SU-DHL-6 (cell line): ENCODE measurements at regions not wholly inside any gene's neighbourhood (a gene's known extent, or its start where the extent isn't known, plus 50 kb on each side); places are given as distances from the start of the nearest gene placed in this dataset.
"Not testable (repeated sequence)": the region's sequence is repeated elsewhere in the genome, so short reads cannot be mapped to it uniquely, and the experiment has no call there.

Experiments used
- H2AFZ ChIP-seq: fragments of 200-600 bp; sonication (generic); 2 replicates; pipeline ENCODE4 v1.6.1; 2014; ENCODE audit warnings: low read depth, mild to moderate bottlenecking, moderate library complexity, mixed read lengths, antibody characterized with exemption, low read length; ENCODE audit not compliant: severe bottlenecking
- H3F3A ChIP-seq: fragments of 200-600 bp; shearing (Covaris generic); 2 replicates; pipeline ENCODE4 v1.6.0; 2016; ENCODE audit warnings: antibody characterized with exemption, mild to moderate bottlenecking; ENCODE audit not compliant: insufficient read depth
- H3K27ac ChIP-seq: fragments of 200-600 bp; sonication (generic); 2 replicates; pipeline ENCODE4 v1.5.1; 2016; ENCODE audit warnings: low read depth, mild to moderate bottlenecking, low read length, moderate library complexity, mixed read lengths
- H3K27me3 ChIP-seq: fragments of 200-600 bp; sonication (generic), shearing (Covaris generic); 2 replicates; pipeline ENCODE4 v1.6.0; 2014; ENCODE audit warnings: mild to moderate bottlenecking, low read length
- H3K36me3 ChIP-seq: fragments of 200-600 bp; sonication (generic); 2 replicates; pipeline ENCODE4 v1.6.1; 2014; ENCODE audit warnings: mild to moderate bottlenecking, low read length, mixed read lengths
- H3K4me2 ChIP-seq: fragments of 300-600, 200-600 bp; shearing (Covaris generic), sonication (generic); 2 replicates; pipeline ENCODE4 v1.6.0; 2014; ENCODE audit warnings: low read length, low read depth, mild to moderate bottlenecking; ENCODE audit not compliant: poor library complexity, severe bottlenecking
- H3K4me3 ChIP-seq: fragments of 200-600 bp; sonication (generic); 2 replicates; pipeline ENCODE4 v1.5.1; 2014; ENCODE audit warnings: antibody characterized with exemption, low read length, mild to moderate bottlenecking, mixed read lengths; ENCODE audit not compliant: insufficient read depth, poor library complexity, severe bottlenecking
- H3K79me2 ChIP-seq: fragments of 200-600 bp; sonication (generic); 2 replicates; pipeline ENCODE4 v1.6.1; 2014; ENCODE audit warnings: mild to moderate bottlenecking, low read length, moderate library complexity; ENCODE audit not compliant: insufficient read depth
- H3K9ac ChIP-seq: fragments of 200-600 bp; sonication (generic); 2 replicates; pipeline ENCODE4 v1.7.0; 2014; ENCODE audit warnings: mild to moderate bottlenecking, low read length
- H3K9me2 ChIP-seq: fragments of 200-600 bp; sonication (generic); replicated peaks from 2 replicates; pipeline ENCODE4 v1.6.1; 2014; ENCODE audit warnings: low read length; ENCODE audit not compliant: insufficient read depth
- H3K9me3 ChIP-seq: fragments of 200-600 bp; sonication (generic); 2 replicates; pipeline ENCODE4 v1.6.1; 2014; ENCODE audit warnings: low read length, mixed read lengths; ENCODE audit not compliant: insufficient read depth
- H4K20me1 ChIP-seq: fragments of 200-600 bp; sonication (generic); 2 replicates; pipeline ENCODE4 v1.6.1; 2014; ENCODE audit warnings: low read depth, mild to moderate bottlenecking, antibody characterized with exemption, low read length, moderate library complexity, mixed read lengths
- CTCF ChIP-seq: fragments of 200-600 bp; sonication (generic); IDR thresholded peaks from one replicate; pipeline ENCODE4 v1.5.1; 2017; ENCODE audit warnings: antibody characterized with exemption, mild to moderate bottlenecking, low read length, moderate library complexity; ENCODE audit not compliant: insufficient read depth, poor library complexity, severe bottlenecking
- EZH2phosphoT487 ChIP-seq: fragments of 200-600 bp; sonication (generic), shearing (Covaris generic); conservative IDR thresholded peaks from 2 replicates; pipeline ENCODE4 v1.6.1; 2018; ENCODE audit warnings: mild to moderate bottlenecking, antibody characterized with exemption, low read length, moderate library complexity, mixed read lengths

- not testable (repeated sequence) for H3K36me3 ChIP-seq, H3F3A ChIP-seq, H3K9me3 ChIP-seq, H3K9me2 ChIP-seq, H3K4me3 ChIP-seq, H3K27me3 ChIP-seq, H3K4me2 ChIP-seq, H3K27ac ChIP-seq, H2AFZ ChIP-seq, H3K9ac ChIP-seq, H4K20me1 ChIP-seq, H3K79me2 ChIP-seq
These were observed 487.1 kb upstream of the ZNF337 start for GRCh38 chr20:26183720-26184119.

- H3K4me3 ChIP-seq, H3K27me3 ChIP-seq, H4K20me1 ChIP-seq, H3K4me2 ChIP-seq, H3K79me2 ChIP-seq, H3K9me3 ChIP-seq, H3K9ac ChIP-seq, H3K36me3 ChIP-seq, H2AFZ ChIP-seq, H3F3A ChIP-seq, H3K9me2 ChIP-seq, H3K27ac ChIP-seq: not testable (repeated sequence)
These were observed 484.7 kb upstream of the ZNF337 start for GRCh38 chr20:26181364-26181763.

GRCh38 chr20:26171875-26172274, 475.2 kb upstream of the ZNF337 start:
- H3K4me2 ChIP-seq, result not testable (repeated sequence)

GRCh38 chr20:26169506-26169905, 472.9 kb upstream of the ZNF337 start:
- Histone ChIP-seq H3K9me2 (no peaks in the 10 kb centered on the region), H3F3A (no peaks in the 10 kb centered on the region), H2AFZ (no peak overlapping the region), H4K20me1 (no peaks in the 10 kb centered on the region), H3K36me3 (no peaks in the 10 kb centered on the region), H3K27me3 (no peaks in the 10 kb centered on the region), H3K4me3 (no peak overlapping the region), H3K9me3 (no peaks in the 10 kb centered on the region), H3K4me2 (no peak overlapping the region), H3K79me2 (no peaks in the 10 kb centered on the region), H3K27ac (no peak overlapping the region), H3K9ac (no peak overlapping the region)
- TF ChIP-seq CTCF (no peak), EZH2phosphoT487 (no peak)

More at GRCh38 chr20:26171875-26172274, 475.2 kb upstream of the ZNF337 start:
- H2AFZ ChIP-seq, H4K20me1 ChIP-seq, H3K4me3 ChIP-seq, H3K36me3 ChIP-seq, H3K9me2 ChIP-seq, H3K27me3 ChIP-seq, H3K9ac ChIP-seq, H3F3A ChIP-seq, H3K9me3 ChIP-seq, H3K27ac ChIP-seq, H3K79me2 ChIP-seq: not testable (repeated sequence)

- no peaks in the 10 kb centered on the region for H4K20me1 ChIP-seq
- no peak for TF ChIP-seq EZH2phosphoT487
- TF ChIP-seq CTCF, result no peak
- H3K36me3 ChIP-seq, result no peaks in the 10 kb centered on the region
- no peaks in the 10 kb centered on the region for H3K9me3 ChIP-seq
- H2AFZ ChIP-seq, result no peak overlapping the region
- H3K9me2 ChIP-seq, result no peaks in the 10 kb centered on the region
- no peak overlapping the region for H3K27ac ChIP-seq
- H3K4me2 ChIP-seq, result no peak overlapping the region
- H3F3A ChIP-seq, result no peaks in the 10 kb centered on the region
- no peak overlapping the region for H3K9ac ChIP-seq
- no peaks in the 10 kb centered on the region for H3K79me2 ChIP-seq
- H3K27me3 ChIP-seq, result no peaks in the 10 kb centered on the region
- H3K4me3 ChIP-seq, result no peak overlapping the region
These were observed 470.8 kb upstream of the ZNF337 start for GRCh38 chr20:26167499-26167898.
